Lung (tissue), 11 donors: ENCODE measurements at regions not wholly inside any gene's neighbourhood (a gene's known extent, or its start where the extent isn't known, plus 50 kb on each side); places are given as distances from the start of the nearest gene placed in this dataset.

ENCODE experiments used
- ATAC-seq: fragments of 200-7000 bp; cut with Tn5 transposase; one replicate; pipeline ENCODE4 v1.9.1; 2020; ENCODE audit warnings: moderate number of reproducible peaks; ENCODE audit not compliant: insufficient read depth, low FRiP score
- DNase-seq, 3 donors: peaks; one replicate each; pipeline ENCODE4 v3.0.0-alpha.2; 2013 to 2017
- H3K27ac ChIP-seq, 2 donors: one replicate each; pipeline ENCODE4 v1.5.1; 2013; ENCODE audit warnings: mild to moderate bottlenecking in 2 of 2, moderate library complexity in 2 of 2, control low read depth in 1 of 2, inconsistent platforms in 1 of 2, low read depth in 1 of 2, low read length in 1 of 2
- H3K27me3 ChIP-seq, 3 donors: one replicate each; pipeline ENCODE4 v1.5.1; 2013; ENCODE audit warnings: low read length in 2 of 3; ENCODE audit not compliant: control insufficient read depth in 3 of 3, insufficient read depth in 3 of 3
- H3K36me3 ChIP-seq, 4 donors: one replicate each; pipeline ENCODE4 v1.5.1; 2013; ENCODE audit warnings: low read length in 4 of 4, mild to moderate bottlenecking in 1 of 4, moderate library complexity in 1 of 4; ENCODE audit not compliant: control insufficient read depth in 4 of 4, insufficient read depth in 4 of 4
- H3K4me1 ChIP-seq, 5 donors: one replicate each; pipeline ENCODE4 v1.5.1; 2013; ENCODE audit warnings: low read length in 5 of 5, mild to moderate bottlenecking in 2 of 5, moderate library complexity in 1 of 5; ENCODE audit not compliant: control insufficient read depth in 5 of 5, insufficient read depth in 5 of 5
- H3K4me3 ChIP-seq: one replicate; pipeline ENCODE4 v1.5.1; 2013; ENCODE audit warnings: mild to moderate bottlenecking, control low read depth, moderate library complexity
- H3K9ac ChIP-seq, 2 donors: one replicate each; pipeline ENCODE4 v1.5.1; 2013; ENCODE audit warnings: low read length in 2 of 2, control low read depth in 1 of 2; ENCODE audit not compliant: insufficient read depth in 1 of 2
- H3K9me3 ChIP-seq, 4 donors: one replicate each; pipeline ENCODE4 v1.5.1; 2013; ENCODE audit warnings: low read length in 3 of 4, mild to moderate bottlenecking in 1 of 4, moderate library complexity in 1 of 4; ENCODE audit not compliant: control insufficient read depth in 4 of 4, insufficient read depth in 3 of 4
- WGBS, 2 donors: extraction: QIAGEN DNeasy Blood & Tissue Kit; methylation state at CpG; one replicate each; pipeline ENCODE4 v1.1.7; 2013; 5-methylcytosine and 5-hydroxymethylcytosine counted together
- TF ChIP-seq, protein P1 (sequence below): IDR thresholded peaks from 2 replicates; pipeline ENCODE4 v1.5.1; 2012; ENCODE audit warnings: mild to moderate bottlenecking; ENCODE audit errors: control extremely low read depth, extremely low read depth
- donor health status: control.
- donor health status: control.
- donor health status: Bipolar disorder and iron deficiency.
- donor health status: healthy.
- donor health status: DM: yes; HTN: yes; CAD: no.

DNA sequence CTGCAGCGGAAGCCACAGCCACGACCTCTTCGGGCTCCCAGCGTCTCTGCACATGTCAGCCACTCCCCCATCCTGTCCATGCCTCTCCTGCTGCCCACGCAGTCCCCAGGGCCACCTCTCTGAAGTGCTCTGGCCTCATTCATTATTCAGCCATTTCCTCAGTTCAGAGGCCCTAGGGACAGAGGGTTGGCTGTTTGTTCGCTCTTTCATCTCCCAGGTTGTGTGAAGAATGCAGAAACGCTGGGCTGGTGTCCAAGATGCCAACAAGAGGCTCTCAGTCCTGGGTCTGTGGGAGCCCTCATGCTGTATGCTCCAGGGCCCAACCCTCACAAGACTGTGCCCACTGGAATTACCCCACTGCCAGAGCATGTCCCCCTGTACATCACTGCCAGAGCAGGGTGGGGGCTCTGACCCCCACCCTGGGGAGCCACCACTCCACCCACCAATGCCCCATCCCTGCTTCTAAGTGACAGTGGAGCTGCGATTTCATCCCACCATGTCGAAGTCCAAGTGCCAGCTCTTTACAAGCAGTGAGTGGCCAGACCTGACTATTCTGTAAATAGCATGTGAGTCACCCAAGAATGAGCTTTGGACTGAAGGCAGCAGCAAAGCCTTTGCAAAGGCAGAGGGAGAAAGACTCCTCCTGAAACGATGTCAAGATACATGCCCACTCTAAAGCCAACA is 209.6 kb downstream of the BUD13 start:
- H3K4me1 ChIP-seq: peaks cover 0 to 6% (median 0%) of the 10 kb centered on the region in 5 donors
- no peaks in the 10 kb centered on the region for H3K36me3 ChIP-seq
- no peak overlapping the region for H3K4me3 ChIP-seq
- peak; percentile 20 to 74 (median 48) for DNase-seq
- ATAC-seq: peak; percentile 71
- 40 to 50% methylated on average over 10 of the region's 10 CpGs for WGBS, 2 donors
- H3K27ac ChIP-seq: no peak overlapping the region
- H3K9me3 ChIP-seq: peaks cover 0 to 2% (median 0%) of the 10 kb centered on the region in 4 donors
- TF ChIP-seq, protein P1, sequence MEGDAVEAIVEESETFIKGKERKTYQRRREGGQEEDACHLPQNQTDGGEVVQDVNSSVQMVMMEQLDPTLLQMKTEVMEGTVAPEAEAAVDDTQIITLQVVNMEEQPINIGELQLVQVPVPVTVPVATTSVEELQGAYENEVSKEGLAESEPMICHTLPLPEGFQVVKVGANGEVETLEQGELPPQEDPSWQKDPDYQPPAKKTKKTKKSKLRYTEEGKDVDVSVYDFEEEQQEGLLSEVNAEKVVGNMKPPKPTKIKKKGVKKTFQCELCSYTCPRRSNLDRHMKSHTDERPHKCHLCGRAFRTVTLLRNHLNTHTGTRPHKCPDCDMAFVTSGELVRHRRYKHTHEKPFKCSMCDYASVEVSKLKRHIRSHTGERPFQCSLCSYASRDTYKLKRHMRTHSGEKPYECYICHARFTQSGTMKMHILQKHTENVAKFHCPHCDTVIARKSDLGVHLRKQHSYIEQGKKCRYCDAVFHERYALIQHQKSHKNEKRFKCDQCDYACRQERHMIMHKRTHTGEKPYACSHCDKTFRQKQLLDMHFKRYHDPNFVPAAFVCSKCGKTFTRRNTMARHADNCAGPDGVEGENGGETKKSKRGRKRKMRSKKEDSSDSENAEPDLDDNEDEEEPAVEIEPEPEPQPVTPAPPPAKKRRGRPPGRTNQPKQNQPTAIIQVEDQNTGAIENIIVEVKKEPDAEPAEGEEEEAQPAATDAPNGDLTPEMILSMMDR: no peak
- H3K9ac ChIP-seq: no peak overlapping the region
- H3K27me3 ChIP-seq: no peaks in the 10 kb centered on the region

DNA sequence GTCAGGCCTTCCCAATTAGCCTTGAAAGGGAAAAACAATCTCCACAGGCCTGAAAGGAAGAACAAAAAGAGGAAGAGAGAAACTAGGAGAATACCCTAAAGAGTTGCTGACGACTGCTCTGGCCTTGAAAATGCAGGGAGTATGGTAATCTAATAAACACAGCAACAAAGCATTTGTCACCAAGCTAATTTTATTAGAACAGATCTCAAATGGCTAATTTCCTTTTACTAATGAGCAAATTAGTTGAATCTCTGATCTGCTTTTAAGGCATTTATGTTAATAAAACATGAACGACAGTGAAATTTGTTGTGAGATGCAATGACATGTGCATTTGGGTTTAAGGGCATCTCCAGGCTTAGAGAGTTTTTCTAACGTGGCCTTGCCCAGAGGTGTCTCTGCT is 212.2 kb downstream of the BUD13 start:
- DNase-seq (no peak), ATAC-seq (no peak)
- Histone ChIP-seq H3K9me3 (peaks cover 0 to 1% (median 0%) of the 10 kb centered on the region in 4 donors), H3K4me3 (no peak overlapping the region), H3K4me1 (peaks cover 0 to 6% (median 0%) of the 10 kb centered on the region in 5 donors), H3K9ac (no peak overlapping the region), H3K27me3 (no peaks in the 10 kb centered on the region), H3K36me3 (no peaks in the 10 kb centered on the region), H3K27ac (no peak overlapping the region)
- 76 to 77% methylated on average over 3 of the region's 3 CpGs for WGBS, 2 donors
- TF ChIP-seq, protein P1: no peak

DNA sequence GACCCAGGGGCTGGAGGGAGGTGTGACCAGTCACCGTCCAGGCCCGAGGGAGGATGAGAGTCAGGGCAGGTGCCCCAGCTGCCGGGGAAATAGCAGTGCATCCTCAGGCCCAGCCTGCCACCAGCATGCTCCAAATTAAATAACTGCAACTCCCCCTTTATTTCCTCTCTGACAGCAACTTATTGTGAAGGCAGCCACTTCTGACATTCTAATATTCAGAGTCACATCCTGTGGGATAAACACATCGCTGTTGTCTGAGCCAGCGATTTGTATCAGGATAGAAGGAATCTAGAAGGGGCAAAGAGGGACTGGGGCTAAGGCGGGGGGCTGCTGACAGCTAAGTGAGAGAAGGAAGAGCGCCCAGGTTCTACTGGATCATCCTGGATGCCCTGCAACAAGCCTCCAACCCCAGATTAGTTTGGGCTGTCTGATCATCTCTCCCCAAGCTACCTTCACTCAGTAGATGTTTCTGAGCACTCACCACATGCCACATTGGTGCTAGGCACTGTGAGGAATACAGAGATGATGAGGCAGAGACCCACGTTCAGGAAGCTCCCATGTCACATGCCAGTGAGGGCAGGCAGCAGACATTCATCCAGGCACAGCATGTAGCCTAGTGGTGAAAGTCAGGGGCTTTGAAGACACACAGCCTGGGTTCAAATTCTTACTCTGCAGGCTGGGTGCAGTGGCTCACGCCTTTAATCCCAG is 214.1 kb downstream of the BUD13 start:
- H3K27ac ChIP-seq: no peak overlapping the region
- H3K9me3 ChIP-seq: peaks cover 0 to 3% (median 0%) of the 10 kb centered on the region in 4 donors
- no peaks in the 10 kb centered on the region for H3K27me3 ChIP-seq
- WGBS, 2 donors: 50 to 60% methylated on average over 9 of the region's 9 CpGs
- no peak overlapping the region for H3K4me3 ChIP-seq
- TF ChIP-seq, protein P1: no peak
- no peak for DNase-seq
- peaks cover 0 to 5% (median 0%) of the 10 kb centered on the region in 5 donors for H3K4me1 ChIP-seq
- no peak overlapping the region for H3K9ac ChIP-seq
- H3K36me3 ChIP-seq: no peaks in the 10 kb centered on the region
- ATAC-seq: no peak
